C4-2B (cell line): ENCODE measurements at regions not wholly inside any gene's neighbourhood (a gene's known extent, or its start where the extent isn't known, plus 50 kb on each side); places are given as distances from the start of the nearest gene placed in this dataset.

Source experiments
- H3K27ac ChIP-seq: fragments of 450-650 bp; 2 replicates; pipeline ENCODE4 v1.5.1; 2017
- CTCF ChIP-seq: fragments of 450-650 bp; conservative IDR thresholded peaks from 2 replicates; pipeline ENCODE4 v1.5.1; 2017; ENCODE audit warnings: mild to moderate bottlenecking
- ZFX ChIP-seq: fragments of 450-650 bp; IDR thresholded peaks from 2 replicates; pipeline ENCODE4 v1.6.1; 2017

GRCh38 chr6:140581601-140582000, 1207.2 kb upstream of the CITED2 start:
- H3K27ac ChIP-seq = no peak overlapping the region
- no peak for TF ChIP-seq CTCF
- no peak for TF ChIP-seq ZFX

- no peak for TF ChIP-seq ZFX
- TF ChIP-seq CTCF = no peak
- no peak overlapping the region for H3K27ac ChIP-seq
These were observed 1205.5 kb upstream of the CITED2 start for GRCh38 chr6:140579918-140580317.

GRCh38 chr6:140576004-140576555, 1201.6 kb upstream of the CITED2 start:
- no peak overlapping the region for H3K27ac ChIP-seq
- TF ChIP-seq CTCF = no peak
- TF ChIP-seq ZFX = no peak

GRCh38 chr6:140572867-140573266, 1198.4 kb upstream of the CITED2 start:
- H3K27ac ChIP-seq = no peak overlapping the region
- TF ChIP-seq CTCF = no peak
- TF ChIP-seq ZFX = no peak

GRCh38 chr6:140572129-140572528, 1197.7 kb upstream of the CITED2 start:
- TF ChIP-seq CTCF = no peak
- no peak for TF ChIP-seq ZFX
- H3K27ac ChIP-seq = no peak overlapping the region

GRCh38 chr6:140571145-140571544, 1196.7 kb upstream of the CITED2 start:
- TF ChIP-seq CTCF (no peak), ZFX (no peak)

GRCh38 chr6:140567466-140567865, 1193.0 kb upstream of the CITED2 start:
- no peak for TF ChIP-seq CTCF
- TF ChIP-seq ZFX = no peak
- H3K27ac ChIP-seq = no peak overlapping the region

More at GRCh38 chr6:140571145-140571544, 1196.7 kb upstream of the CITED2 start:
- no peak overlapping the region for H3K27ac ChIP-seq
